ENCODE measurements at regions not wholly inside any gene's neighbourhood (a gene's known extent, or its start where the extent isn't known, plus 50 kb on each side); places are given as distances from the start of the nearest gene placed in this dataset.
"Not testable (repeated sequence)": the region's sequence is repeated elsewhere in the genome, so short reads cannot be mapped to it uniquely, and the experiment has no call there.

DNA sequence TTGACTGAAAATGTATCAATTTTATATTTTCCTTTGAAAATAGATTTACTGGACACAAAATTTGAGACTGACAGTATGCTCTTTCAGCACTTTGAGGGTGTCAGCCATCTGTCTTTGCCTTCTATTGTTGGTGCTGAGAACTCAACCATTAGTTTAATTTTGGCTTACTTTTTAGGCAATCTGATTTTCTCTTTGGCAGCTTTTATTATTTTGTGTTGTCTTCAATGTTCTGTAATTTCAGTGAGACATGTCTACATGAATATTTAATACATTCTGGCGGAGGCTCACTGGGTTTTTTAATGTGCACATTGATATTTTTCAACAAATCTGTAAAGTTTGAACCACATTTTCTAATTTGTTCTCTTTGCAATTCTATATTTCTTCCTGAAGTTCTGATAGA is 648.6 kb downstream of the C6orf118 start:
- no peak overlapping the region for H3K27ac Mint-ChIP-seq
- peaks cover 19% of the 10 kb centered on the region for H3K9me3 Mint-ChIP-seq
- H3K27me3 Mint-ChIP-seq (ENCODE audit: insufficient read depth), result no peaks in the 10 kb centered on the region
- H3K4me1 Mint-ChIP-seq (ENCODE audit: low read depth), result no peaks in the 10 kb centered on the region
- intact Hi-C loops (cut with micrococcal nuclease), result no loop called here
- H3K36me3 Mint-ChIP-seq (ENCODE audit: low read depth), result no peaks in the 10 kb centered on the region
- no peak for DNase-seq (ENCODE audit: low spot score)
- H3K4me3 Mint-ChIP-seq, result no peak overlapping the region

DNA sequence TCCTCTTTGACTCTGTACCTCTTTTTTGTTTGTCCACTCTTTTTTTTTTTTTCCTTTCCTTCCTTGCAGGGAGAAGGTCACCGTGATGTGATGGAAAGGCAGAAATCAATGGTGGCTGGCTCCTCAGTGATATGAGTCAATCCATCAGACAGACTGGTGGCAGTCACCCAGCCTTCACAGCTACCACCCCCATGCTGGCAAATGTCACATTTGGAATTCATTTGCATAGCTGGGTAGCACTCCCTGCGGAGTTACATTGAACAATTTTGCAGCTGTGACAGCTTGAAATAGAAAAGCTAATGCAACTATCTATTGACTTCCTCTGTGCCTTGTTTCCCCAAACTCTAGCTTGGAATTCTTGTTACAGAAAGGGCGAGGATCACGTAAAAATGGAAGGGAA is 668.4 kb downstream of the C6orf118 start:
- no peak overlapping the region for H3K27ac Mint-ChIP-seq
- no peaks in the 10 kb centered on the region for H3K4me1 Mint-ChIP-seq (ENCODE audit: low read depth)
- DNase-seq (ENCODE audit: low spot score), result no peak
- H3K36me3 Mint-ChIP-seq (ENCODE audit: low read depth), result no peaks in the 10 kb centered on the region
- H3K4me3 Mint-ChIP-seq, result no peak overlapping the region
- peaks cover 9% of the 10 kb centered on the region for H3K9me3 Mint-ChIP-seq
- H3K27me3 Mint-ChIP-seq (ENCODE audit: insufficient read depth), result no peaks in the 10 kb centered on the region
- intact Hi-C loops (cut with micrococcal nuclease), result no loop called here

DNA sequence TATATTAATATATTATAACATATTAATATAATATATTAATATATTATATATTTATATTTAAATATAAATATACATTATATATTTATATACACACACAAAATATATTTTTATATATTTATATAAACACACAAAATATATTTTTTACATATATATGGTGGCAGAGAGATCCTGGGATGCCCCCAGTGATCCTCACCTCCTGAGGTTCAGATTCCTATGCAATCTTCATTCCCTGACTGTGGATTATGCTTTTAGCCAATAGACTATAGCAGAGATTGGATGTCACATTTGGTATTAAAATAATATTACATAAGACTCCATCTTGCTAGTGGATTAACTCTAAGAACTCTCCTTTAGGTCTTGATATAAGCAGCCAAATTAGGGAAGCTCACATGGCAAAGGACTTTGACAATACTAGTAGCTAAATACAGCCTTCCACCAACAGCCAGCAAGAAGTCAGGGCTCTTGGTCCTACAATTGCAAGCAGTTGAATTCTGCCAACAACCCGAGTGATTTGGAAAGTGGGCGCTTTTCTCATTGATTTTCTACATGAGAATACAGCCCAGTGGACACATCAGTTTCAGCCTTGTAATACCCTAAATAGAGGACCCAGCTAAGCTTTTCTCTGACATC is 681.0 kb downstream of the C6orf118 start:
- intact Hi-C loops (cut with micrococcal nuclease), result no loop called here
- no peak overlapping the region for H3K27ac Mint-ChIP-seq
- DNase-seq (ENCODE audit: low spot score), result no peak
- H3K4me1 Mint-ChIP-seq (ENCODE audit: low read depth), result no peaks in the 10 kb centered on the region
- no peaks in the 10 kb centered on the region for H3K36me3 Mint-ChIP-seq (ENCODE audit: low read depth)
- H3K27me3 Mint-ChIP-seq (ENCODE audit: insufficient read depth), result no peaks in the 10 kb centered on the region
- no peaks in the 10 kb centered on the region for H3K9me3 Mint-ChIP-seq
- no peak overlapping the region for H3K4me3 Mint-ChIP-seq

DNA sequence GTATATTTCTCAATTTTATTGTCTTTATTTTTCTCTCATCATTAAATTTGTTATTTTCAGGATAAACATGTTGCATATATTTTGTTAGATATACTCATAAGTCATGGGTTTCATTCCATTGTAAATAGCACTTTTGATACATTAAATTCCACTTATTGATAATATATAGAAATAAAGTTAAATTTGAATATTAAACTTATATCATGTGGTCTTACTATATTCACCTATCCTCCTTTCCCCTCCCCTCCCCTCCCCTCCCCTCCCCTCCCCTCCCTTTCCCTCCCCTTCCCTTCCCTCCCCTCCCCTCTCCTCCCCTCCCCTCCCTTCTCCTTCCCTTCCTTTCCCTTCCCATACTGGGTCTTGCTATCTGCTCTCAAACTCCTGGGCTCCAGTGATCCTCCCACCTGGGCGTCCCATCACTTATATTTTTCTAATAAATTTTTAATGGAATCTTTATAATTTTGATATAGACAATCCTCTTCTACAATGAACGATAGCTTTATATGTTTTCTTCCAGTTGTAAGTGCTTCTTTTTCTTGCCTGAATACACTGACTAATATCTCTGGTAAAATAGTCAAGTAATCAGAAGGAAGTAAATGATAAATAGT is 692.4 kb downstream of the C6orf118 start:
- Mint-ChIP-seq H3K4me3 (no peak overlapping the region), H3K9me3 (no peaks in the 10 kb centered on the region), H3K27me3 (ENCODE audit: insufficient read depth) (no peaks in the 10 kb centered on the region), H3K27ac (no peak overlapping the region), H3K36me3 (ENCODE audit: low read depth) (no peaks in the 10 kb centered on the region), H3K4me1 (ENCODE audit: low read depth) (no peaks in the 10 kb centered on the region)
- no peak for DNase-seq (ENCODE audit: low spot score)
- intact Hi-C loops (cut with micrococcal nuclease), result no loop called here

DNA sequence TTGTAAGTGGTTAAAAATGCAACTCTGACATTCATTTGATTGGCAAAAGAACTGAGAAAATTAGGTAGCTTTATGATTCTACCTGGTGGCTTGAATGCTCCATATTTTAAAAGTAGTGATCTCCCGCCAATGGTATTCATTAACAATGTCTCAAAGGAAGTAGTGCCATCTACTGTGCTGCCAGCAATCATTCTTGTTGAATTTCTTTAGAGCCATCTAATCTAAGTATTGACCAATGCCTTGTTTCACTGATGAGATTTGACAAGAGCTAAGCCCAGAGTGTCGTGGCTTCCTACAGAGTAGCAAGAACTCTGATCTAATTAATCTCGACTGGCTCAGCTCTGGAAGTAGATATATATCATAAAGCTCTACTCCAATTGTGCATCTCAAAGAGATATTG is 696.7 kb downstream of the C6orf118 start:
- Mint-ChIP-seq H3K4me1 (ENCODE audit: low read depth) (no peaks in the 10 kb centered on the region), H3K9me3 (no peaks in the 10 kb centered on the region), H3K27ac (no peak overlapping the region), H3K4me3 (no peak overlapping the region), H3K27me3 (ENCODE audit: insufficient read depth) (no peaks in the 10 kb centered on the region), H3K36me3 (ENCODE audit: low read depth) (no peaks in the 10 kb centered on the region)
- intact Hi-C loops (cut with micrococcal nuclease), result no loop called here
- no peak for DNase-seq (ENCODE audit: low spot score)

DNA sequence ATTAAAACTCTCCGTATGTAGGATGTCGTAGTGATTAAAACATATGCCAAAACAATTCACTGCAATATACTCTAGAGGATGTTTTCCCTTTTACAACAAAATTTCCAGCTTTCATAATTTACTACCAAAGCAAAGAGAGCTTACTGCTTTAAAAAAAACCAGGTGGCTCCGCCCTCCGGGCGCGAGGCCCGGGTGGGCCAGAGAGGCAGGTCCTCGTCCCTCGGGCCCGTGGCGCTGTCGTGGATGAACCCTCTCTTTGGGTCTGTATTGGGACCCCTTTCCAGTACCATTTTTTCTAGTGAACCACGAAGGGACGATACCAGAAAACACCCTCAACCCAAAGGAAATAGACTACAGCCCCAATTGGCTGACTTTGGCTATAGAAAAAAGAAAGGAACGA is 698.5 kb downstream of the C6orf118 start:
- H3K4me1 Mint-ChIP-seq (ENCODE audit: low read depth); DNase-seq (ENCODE audit: low spot score); H3K36me3 Mint-ChIP-seq (ENCODE audit: low read depth); H3K27me3 Mint-ChIP-seq (ENCODE audit: insufficient read depth); H3K4me3 Mint-ChIP-seq; intact Hi-C loops (cut with micrococcal nuclease); H3K27ac Mint-ChIP-seq; H3K9me3 Mint-ChIP-seq: not testable (repeated sequence)

DNA sequence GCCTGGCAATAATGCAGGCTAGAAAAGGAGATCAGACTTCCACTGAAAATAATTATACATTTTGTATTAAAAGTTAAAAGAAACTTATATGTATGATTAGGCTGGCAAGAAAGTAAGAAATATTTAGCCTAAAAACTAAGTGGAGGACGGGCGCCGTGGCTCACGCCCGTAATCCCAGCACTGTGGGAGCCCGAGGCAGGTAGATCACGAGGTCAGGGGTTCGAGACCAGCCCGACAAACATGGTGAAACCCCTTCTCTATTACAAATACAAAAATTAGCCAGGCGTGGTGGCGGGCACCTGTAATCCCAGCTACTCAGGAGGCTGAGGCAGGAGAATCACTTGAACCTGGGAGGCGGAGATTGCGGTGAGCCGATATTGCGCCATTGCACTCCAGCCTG is 707.0 kb downstream of the C6orf118 start:
- H3K27me3 Mint-ChIP-seq (ENCODE audit: insufficient read depth); DNase-seq (ENCODE audit: low spot score); intact Hi-C loops (cut with micrococcal nuclease); H3K36me3 Mint-ChIP-seq (ENCODE audit: low read depth); H3K4me3 Mint-ChIP-seq; H3K27ac Mint-ChIP-seq; H3K4me1 Mint-ChIP-seq (ENCODE audit: low read depth); H3K9me3 Mint-ChIP-seq: not testable (repeated sequence)

DNA sequence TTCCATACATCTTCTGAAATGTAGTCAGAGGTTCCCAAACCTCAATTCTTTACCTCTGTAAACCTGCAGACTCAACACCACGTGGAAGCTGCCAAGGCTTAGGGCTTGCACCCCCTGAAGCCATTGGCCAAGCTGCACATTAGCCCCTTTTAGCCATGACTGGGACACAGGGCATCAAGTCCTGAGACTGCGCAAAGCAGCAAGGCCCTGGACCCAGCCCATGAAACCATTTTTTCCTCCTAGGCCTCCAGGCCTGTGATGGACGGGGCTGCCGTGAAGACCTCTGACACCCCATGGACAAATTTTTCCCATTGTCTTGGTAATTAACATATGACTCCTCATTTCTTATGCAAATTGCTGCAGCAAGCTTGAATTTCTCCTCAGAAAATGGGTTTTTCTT is 727.8 kb downstream of the C6orf118 start:
- H3K9me3 Mint-ChIP-seq, result peaks cover 20% of the 10 kb centered on the region
- intact Hi-C loops (cut with micrococcal nuclease), result no loop called here
- no peaks in the 10 kb centered on the region for H3K27me3 Mint-ChIP-seq (ENCODE audit: insufficient read depth)
- no peaks in the 10 kb centered on the region for H3K4me1 Mint-ChIP-seq (ENCODE audit: low read depth)
- H3K36me3 Mint-ChIP-seq (ENCODE audit: low read depth), result no peaks in the 10 kb centered on the region
- H3K27ac Mint-ChIP-seq, result no peak overlapping the region
- no peak for DNase-seq (ENCODE audit: low spot score)
- no peak overlapping the region for H3K4me3 Mint-ChIP-seq

DNA sequence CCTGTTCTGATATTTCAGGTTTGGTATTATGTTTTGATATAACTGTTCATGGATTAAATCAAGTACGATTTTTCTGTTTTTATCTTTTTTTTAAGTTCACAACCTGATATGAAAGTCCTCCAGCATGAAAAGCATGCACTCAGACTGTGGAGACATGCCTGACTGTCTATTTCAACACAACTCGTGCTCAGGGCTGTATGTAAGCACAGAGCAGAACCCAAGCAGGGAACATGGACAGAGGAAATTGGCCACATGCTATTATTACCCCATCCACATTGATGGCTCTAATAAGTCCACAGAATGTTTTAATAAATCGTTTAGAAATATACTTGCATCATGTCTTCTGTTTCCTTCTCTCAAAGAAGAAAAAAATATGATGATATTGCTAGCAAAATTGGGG is 730.4 kb downstream of the C6orf118 start:
- H3K9me3 Mint-ChIP-seq, result peaks cover 22% of the 10 kb centered on the region
- no peak for DNase-seq (ENCODE audit: low spot score)
- H3K27ac Mint-ChIP-seq, result no peak overlapping the region
- no peaks in the 10 kb centered on the region for H3K4me1 Mint-ChIP-seq (ENCODE audit: low read depth)
- intact Hi-C loops (cut with micrococcal nuclease), result no loop called here
- no peaks in the 10 kb centered on the region for H3K36me3 Mint-ChIP-seq (ENCODE audit: low read depth)
- no peaks in the 10 kb centered on the region for H3K27me3 Mint-ChIP-seq (ENCODE audit: insufficient read depth)
- H3K4me3 Mint-ChIP-seq, result no peak overlapping the region

DNA sequence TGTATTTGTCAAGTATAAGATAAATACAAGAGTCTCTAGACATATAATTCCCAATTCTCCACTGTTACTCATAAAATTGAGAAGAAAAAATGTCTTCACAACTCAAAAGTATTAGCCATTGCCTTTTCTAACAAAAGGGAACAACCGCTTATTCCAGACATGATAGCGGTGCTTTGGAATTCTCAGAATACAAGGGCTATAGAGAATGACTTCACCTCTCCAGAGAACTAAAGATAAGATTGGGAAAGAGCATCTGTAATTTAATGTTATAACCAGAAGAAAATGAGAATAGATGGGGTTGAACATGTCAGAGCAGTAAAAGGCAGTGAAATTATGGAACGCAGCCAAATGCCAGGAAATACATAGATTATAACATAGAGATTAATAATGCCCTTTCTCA is 730.8 kb downstream of the C6orf118 start:
- intact Hi-C loops (cut with micrococcal nuclease), result no loop called here
- no peak for DNase-seq (ENCODE audit: low spot score)
- Mint-ChIP-seq H3K9me3 (peaks cover 23% of the 10 kb centered on the region), H3K4me3 (no peak overlapping the region), H3K36me3 (ENCODE audit: low read depth) (no peaks in the 10 kb centered on the region), H3K27ac (no peak overlapping the region), H3K27me3 (ENCODE audit: insufficient read depth) (no peaks in the 10 kb centered on the region), H3K4me1 (ENCODE audit: low read depth) (no peaks in the 10 kb centered on the region)

DNA sequence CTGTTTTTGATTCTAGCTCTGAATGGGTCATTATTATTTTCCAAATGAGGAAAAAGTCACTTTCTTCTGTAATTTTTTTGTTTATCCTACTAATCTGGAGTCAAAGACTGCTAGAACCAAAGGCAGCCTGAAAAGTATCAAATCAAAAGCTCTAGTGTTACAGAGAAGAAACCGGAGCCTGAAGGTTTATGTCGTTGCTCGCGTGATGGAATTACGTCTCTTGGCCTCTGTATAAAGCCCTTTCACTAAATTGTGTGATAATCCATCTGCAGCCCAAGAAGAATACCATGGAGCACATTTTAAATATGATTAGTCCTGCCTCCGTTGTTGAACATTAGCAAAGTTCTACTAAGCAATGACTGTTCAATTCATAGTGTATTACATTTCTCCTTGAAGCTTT is 738.6 kb downstream of the C6orf118 start:
- no peak overlapping the region for H3K27ac Mint-ChIP-seq
- no peaks in the 10 kb centered on the region for H3K36me3 Mint-ChIP-seq (ENCODE audit: low read depth)
- DNase-seq (ENCODE audit: low spot score), result no peak
- peaks cover 21% of the 10 kb centered on the region for H3K9me3 Mint-ChIP-seq
- intact Hi-C loops (cut with micrococcal nuclease), result no loop called here
- no peaks in the 10 kb centered on the region for H3K4me1 Mint-ChIP-seq (ENCODE audit: low read depth)
- H3K4me3 Mint-ChIP-seq, result no peak overlapping the region
- no peaks in the 10 kb centered on the region for H3K27me3 Mint-ChIP-seq (ENCODE audit: insufficient read depth)

DNA sequence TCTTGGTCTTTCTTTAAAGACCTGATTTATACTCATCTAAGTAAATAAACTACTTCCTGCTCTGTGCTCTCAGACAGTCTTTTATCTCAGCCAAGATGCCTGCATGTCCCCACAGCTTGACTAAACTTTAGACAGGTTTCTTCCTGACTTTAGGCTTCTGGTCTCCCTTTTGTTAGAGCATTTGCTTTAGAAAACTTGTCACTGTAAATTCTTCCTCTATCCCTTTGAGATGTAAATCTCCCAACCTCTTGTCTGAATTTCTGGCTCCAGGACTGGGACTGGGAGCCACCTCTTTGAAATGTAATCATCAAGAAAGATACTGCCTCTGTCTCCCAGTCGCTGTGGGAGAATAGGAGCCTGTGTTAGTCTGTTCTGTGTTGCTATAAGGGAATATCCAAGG is 739.9 kb downstream of the C6orf118 start:
- Mint-ChIP-seq H3K4me3 (no peak overlapping the region), H3K27ac (no peak overlapping the region), H3K36me3 (ENCODE audit: low read depth) (no peaks in the 10 kb centered on the region), H3K9me3 (peaks cover 21% of the 10 kb centered on the region), H3K4me1 (ENCODE audit: low read depth) (no peaks in the 10 kb centered on the region), H3K27me3 (ENCODE audit: insufficient read depth) (no peaks in the 10 kb centered on the region)
- intact Hi-C loops (cut with micrococcal nuclease), result no loop called here
- no peak for DNase-seq (ENCODE audit: low spot score)

DNA sequence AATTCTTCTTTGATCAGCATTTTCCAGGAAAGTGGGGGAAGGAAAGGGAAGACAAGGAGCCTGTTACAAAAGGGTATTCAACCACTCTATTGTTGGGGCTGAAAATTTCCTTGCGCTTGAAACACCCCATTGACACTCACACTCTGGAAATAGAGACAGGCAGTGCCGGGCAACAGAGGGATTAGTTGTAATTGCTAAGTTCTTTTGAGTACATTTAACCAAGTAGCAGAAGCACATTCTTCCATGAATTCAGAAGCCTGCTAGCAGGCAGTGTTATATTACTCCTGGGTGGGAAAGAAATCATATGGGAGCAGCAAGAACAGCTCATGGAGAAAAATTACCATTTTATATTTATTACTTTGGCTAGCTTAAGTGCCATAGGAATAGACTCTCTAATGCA is 745.5 kb downstream of the C6orf118 start:
- Mint-ChIP-seq H3K27me3 (ENCODE audit: insufficient read depth) (no peaks in the 10 kb centered on the region), H3K9me3 (peaks cover 37% of the 10 kb centered on the region), H3K36me3 (ENCODE audit: low read depth) (no peaks in the 10 kb centered on the region), H3K4me1 (ENCODE audit: low read depth) (no peaks in the 10 kb centered on the region), H3K4me3 (no peak overlapping the region), H3K27ac (no peak overlapping the region)
- intact Hi-C loops (cut with micrococcal nuclease), result no loop called here
- DNase-seq (ENCODE audit: low spot score), result no peak

DNA sequence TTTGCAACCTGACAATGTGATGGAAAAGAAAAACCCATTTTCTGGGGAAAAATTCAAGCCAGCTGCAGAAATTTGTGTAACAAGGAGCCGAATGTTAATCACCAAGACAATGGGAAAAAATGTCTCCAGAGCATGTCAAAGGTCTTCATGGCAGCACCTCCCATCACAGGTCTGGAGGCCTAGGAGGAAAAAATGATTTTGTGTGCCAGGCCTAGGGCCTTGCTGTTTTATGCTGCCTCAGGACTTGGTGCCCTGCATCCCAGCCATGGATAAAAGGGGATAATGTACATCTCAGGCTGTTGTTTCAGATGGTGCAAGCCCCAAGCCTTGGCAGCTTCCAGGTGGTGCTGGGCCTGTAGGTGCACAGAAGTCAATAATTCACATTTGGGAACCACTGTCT is 747.7 kb downstream of the C6orf118 start:
- Mint-ChIP-seq H3K27ac (no peak overlapping the region), H3K27me3 (ENCODE audit: insufficient read depth) (no peaks in the 10 kb centered on the region), H3K4me3 (no peak overlapping the region), H3K4me1 (ENCODE audit: low read depth) (no peaks in the 10 kb centered on the region), H3K36me3 (ENCODE audit: low read depth) (no peaks in the 10 kb centered on the region), H3K9me3 (peaks cover 31% of the 10 kb centered on the region)
- intact Hi-C loops (cut with micrococcal nuclease), result no loop called here
- no peak for DNase-seq (ENCODE audit: low spot score)
